Activated CD8-positive, alpha-beta memory T cell treated with anti-CD3 and anti-CD28 coated beads for 1 hour (primary cell): ENCODE measurements at regions not wholly inside any gene's neighbourhood (a gene's known extent, or its start where the extent isn't known, plus 50 kb on each side); places are given as distances from the start of the nearest gene placed in this dataset.

ENCODE experiments used
- DNase-seq, 2 donors: peaks; one replicate each; pipeline ENCODE4 v3.0.0-alpha.2; 2020; ENCODE audit warnings: low read depth in 1 of 2; ENCODE audit errors: extremely low read depth in 1 of 2

DNA sequence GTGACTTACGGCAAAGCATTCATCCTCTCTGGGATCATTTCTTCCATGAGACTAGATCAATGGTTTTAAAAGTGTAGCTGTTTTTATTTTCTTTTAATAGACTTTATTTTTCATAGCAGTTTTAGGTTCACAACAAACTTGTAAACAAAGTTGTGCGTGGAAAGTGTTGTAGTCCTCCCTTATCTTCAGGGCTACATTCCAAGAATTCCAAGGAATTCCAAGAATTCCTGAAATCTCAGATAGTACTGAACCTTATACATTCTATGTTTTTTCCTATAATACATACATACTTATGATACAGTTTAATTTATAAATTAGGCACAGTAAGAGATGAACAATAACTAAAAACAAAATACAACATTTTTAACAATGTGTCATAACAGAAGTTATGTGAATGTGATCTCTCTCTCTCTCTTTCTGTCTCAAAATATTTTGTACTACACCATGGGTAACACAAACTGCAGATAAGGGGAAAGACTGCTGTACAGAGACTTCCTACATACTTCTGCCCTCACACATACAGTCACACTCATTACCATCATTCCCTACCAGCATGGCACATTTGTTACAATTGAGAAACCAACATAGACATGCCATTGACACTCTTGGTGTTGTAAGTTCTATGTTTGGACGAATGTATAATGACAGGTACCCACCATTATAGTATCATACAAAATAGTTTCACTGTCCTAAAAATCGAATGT is 1933.2 kb upstream of the WWC1 start:
- DNase-seq = no peak

DNA sequence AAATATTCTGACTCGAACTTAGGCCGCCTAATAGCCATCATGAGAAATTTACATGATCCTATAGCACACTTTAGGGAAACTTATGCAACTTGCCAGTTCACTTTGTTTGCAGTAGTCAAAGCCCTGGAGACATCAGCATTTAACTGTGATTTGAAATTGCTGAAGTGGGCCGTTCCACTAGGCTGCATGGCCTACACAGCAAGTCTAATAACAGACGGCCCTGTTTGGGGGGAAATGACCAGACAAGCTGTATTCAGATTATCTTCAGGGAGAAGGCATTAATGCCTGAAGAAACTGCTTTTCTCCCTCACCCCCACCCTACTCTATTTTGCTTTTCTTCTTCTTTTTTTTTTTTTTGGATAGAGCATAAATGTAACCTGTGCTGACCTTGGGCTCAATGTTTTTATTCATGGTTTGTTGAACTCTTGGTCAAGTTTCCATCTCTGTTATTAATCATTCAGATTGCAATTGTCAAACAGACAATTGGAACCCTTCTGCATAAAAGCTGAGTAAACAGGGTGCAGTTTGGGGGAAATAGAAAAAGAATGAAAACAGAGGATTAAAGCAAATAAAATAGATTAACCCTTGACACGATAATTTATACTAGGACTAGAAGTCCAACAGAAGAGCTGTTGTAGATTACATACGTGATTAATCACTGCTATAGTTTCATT is 1928.2 kb upstream of the WWC1 start:
- DNase-seq = no peak

DNA sequence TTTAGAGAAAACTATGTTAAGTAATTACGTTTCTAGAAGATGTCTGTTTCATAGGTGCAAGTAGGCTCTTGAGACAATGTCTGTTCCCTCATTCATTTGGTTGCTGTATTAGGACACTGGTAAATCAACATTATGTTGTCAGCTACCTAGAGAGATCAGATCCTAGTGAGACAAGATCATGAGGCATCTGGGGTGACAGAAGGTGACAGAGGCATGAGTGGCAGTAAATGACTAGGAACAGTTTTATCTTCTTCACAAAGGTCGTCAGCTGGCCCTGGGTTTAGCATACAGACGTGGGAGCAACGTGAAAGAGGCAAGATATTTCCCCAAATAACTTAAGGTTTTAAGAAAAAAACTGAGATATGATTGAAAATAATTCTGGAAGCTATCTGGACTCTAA is 1926.3 kb upstream of the WWC1 start:
- DNase-seq = no peak

DNA sequence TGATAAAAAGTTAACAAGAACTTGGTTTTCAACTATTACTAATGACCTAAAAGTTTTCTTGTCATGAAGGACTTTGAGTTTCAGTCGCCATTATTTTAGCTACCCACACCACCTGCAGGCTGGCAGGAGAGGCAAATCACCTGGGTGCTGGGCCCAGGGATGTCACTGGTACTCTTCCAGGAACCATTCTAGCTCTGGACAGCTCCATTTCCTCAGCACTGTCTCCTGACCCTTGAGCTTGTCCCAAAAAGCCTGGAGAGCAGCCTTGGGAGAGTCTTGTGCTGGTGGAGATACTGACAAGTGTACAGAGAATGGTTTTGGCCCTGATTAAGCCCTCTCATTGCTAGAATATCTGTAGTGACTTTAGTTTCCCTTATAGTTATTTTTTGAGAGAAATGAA is 1924.1 kb upstream of the WWC1 start:
- DNase-seq = no peak

DNA sequence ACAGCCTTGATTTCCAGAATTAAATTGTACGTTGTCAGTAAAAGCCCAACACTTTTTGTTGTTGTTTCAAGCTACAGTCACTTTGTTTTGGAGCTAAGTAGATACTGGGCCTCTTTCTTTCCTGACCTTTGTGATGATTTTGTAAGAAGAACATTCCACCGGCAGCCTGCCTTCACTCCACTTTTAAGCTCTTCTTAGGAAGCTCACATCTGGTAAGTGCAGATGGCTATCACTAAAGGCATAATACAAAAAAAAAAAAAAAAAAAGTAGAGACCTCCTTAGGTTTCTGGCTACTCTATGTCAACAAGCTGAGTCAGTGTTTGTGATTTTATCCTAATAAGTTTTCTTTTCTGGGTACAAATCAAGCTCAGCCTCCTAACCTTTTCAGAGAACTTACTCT is 1922.1 kb upstream of the WWC1 start:
- DNase-seq = no peak

DNA sequence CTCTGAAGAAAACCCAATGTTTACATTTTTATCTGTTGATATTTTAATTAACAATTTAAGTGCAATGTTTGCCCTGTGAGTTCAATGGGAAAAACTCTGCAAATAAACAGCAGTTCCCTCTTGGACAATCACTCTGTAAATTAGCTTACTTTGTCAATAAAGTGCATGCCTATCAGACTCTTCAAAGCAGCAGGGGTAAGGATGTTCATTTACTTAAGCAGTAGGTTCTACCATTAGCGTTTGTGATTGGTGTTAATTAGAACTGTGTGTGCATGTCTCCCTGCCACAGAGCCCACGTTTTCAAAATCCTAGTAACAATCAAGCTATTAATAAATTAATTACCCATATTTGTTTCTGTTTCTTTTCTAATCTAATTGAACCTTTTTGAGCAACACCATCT is 1921.6 kb upstream of the WWC1 start:
- DNase-seq = no peak

DNA sequence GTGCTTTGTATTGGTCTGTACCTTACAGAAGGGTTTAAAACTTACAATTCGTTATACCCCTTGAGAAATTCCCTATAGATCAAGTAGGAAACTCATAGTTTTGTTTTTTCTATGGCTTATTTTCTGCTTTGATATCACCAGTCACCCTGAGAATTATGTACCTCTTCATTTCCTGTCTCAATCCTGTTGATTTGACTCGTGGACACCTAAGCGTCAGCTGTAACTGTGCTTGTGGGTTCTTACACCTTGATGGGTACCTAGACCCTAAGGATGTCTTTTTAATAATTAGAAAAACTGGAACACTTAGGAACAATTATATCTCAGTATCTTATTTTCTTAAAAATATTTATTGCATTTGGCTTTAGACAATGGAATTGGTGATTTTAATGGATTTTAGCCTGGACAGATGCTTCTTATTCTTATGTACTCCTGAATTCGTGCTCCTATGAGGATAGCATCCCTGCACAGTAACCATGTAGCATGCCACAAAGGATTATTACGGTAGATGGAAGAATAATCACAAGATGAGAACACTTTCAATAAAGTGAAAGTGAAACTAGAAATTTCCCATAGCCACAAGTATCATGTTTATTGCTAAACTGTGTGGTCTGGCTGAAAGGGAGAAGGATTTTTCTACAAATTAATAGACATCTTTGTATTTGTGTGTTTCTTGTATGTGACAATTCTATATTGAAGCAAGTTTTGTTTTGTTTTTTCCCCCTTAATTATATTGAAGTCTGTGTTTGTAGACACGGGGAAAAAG is 1920.3 kb upstream of the WWC1 start:
- DNase-seq = no peak

DNA sequence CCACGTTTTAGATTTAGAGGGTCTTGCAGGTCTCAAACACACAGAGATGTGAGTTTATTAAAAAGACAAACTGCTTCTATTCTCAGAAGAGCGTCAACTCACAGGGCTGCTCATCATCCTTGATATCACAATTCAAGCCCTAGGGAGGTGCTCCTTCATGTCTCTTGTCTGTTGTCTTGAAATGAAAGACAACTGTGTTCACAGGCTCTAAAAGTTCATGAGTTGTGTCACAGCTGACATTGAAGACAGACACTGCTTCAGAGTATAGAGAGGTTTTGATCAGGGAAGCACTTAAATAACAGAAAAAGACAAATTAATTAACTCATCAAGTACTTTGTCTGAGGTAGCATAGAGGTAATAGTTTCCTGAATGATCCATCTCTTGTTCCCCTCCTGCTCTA is 1917.6 kb upstream of the WWC1 start:
- DNase-seq = no peak

DNA sequence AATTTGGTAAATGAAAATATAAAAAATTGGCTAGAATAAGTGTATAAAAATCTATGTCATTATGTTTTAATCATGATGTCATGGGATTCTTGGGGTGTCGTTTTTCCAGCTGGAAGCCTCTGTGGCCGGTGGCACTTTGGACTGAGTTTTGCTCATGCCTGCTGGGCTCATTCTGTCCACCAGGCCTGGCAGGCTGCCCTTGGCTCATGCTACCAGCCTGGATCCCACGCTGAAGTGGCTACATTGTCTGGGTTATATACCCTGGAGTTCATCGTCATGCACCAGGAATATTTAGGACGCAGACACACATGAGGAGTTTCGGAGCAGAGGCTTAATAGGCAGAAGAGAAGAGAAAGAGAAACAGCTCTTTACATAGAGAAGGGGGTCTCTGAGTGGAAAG is 1913.7 kb upstream of the WWC1 start:
- no peak for DNase-seq

DNA sequence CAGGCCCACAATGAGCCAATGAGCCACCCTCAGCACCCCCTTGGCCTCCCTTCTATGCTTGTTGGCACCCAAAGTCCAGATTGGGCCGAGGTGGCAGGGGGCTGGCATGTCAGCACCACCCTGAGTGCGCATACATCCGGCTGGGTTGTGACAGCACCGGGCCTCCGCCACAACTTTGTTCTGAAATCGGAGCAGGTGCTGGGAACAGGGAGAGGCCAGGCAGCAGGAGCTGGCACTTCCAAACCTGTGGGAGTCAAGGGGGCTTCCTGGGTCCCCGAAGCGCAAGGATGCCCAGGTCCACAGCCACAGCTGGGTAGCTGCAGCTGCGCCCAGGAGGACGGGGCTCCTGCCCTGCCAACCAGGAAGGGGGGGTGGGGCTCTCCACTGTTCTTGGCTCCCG is 1911.9 kb upstream of the WWC1 start:
- no peak for DNase-seq

DNA sequence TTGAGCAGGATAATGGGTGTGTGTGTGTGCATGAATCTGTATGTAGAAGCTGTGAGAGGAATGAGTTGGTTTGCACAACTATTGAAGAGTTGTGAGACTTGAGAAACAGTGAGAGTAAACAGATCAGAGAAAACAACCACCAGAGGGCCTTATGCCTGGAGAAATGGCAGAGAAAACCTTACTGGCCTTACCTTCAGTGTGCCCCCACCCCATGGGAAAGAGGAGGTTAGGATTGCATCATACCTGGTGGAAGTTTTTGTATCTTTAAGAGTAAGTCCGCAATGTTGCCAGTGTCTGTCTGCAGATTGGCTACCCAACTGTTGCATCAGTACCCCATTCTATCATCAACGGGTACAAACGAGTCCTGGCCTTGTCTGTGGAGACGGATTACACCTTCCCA is 1909.4 kb upstream of the WWC1 start:
- DNase-seq = no peak

DNA sequence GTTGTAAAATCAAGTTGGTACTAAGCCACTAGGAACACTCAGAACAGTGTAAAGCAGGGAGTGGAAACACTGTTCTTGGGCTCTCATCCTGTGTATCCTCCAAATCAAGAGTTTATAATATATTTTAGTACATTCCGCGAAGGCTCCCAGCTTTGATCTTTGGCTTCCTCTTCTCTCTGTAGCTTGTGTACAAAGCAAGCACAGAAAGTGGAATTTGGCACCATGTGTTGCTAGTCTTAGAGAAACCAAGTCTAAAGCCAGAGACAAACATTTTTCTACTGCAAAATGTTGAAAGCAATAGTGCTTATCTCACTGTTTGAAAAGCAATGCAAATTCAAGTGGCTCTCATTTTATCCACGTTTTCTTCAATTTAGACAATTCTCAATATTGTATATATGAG is 1893.3 kb upstream of the WWC1 start:
- no peak for DNase-seq

DNA sequence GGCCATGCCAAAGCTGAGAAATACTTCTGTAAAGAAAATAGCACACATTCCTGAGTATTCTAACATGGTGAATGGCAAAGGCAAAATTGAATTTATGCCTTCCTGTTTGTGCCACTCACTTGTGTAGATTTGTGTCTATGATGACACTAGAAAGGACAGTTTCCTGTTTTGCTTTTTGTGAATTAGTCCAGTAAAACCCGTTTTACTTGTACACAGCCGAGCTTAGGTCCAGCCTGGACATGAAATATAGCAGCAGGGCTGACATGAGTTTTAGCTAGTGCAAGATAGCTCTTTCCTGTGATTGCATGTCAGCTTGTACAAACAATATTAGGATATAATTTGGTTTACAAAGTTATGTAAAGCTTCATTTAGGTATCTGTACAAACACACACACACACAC is 1891.7 kb upstream of the WWC1 start:
- DNase-seq = no peak

DNA sequence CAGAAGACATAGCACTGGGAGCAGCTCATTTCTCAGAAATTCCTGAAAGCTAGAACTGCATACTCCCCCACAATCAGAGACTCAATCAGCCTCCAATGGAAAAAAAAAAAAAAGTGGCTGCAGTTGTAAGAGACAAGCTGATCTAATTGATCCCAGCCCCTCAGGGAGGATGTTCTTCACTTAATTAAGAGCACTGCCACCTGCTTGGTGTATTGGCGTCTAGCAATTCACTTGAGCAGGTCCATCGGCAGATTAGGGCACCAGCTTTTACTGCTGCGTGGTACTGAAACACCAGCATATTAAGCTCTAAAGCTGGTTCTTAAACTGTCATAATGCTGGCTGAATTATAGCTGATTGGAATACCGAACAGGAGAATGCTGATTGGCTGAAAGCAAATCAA is 1890.1 kb upstream of the WWC1 start:
- no peak for DNase-seq

DNA sequence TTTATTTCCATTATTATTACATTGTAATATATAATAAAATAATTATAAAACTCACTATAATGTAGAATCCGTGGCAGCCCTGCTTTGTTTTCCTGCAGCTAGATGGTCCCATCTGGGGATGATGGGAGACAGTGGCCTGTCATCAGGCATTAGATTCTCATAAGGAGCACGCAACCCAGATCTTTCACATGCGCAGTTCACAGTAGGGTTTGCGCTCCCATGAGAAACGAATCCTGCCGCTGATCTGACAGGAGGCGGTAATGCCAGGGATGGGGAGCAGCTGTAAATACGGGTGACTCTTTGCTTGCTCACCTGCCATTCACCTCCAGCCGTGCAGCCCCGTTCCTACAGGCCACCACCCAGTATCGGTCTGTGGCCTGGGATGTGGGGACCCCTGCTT is 1879.3 kb upstream of the WWC1 start:
- no peak for DNase-seq

DNA sequence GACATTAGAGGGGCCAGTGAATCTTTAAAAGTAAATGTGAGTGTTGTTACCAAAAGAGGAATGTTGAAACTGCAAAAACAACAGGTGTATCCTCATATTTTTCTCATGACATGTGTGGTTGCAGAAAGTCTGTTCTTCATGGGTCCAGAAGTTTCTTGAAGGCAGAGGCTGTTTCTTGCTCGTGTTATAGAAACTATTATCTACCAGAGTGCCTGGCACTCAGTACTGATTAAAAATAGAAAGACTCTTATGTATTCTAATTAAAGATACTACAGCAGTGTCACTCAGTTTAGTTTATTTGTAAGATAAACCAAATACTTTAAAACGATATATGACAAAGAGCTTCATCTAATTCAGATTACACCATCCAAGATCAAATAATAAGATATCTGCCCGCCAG is 1864.2 kb upstream of the WWC1 start:
- no peak for DNase-seq

DNA sequence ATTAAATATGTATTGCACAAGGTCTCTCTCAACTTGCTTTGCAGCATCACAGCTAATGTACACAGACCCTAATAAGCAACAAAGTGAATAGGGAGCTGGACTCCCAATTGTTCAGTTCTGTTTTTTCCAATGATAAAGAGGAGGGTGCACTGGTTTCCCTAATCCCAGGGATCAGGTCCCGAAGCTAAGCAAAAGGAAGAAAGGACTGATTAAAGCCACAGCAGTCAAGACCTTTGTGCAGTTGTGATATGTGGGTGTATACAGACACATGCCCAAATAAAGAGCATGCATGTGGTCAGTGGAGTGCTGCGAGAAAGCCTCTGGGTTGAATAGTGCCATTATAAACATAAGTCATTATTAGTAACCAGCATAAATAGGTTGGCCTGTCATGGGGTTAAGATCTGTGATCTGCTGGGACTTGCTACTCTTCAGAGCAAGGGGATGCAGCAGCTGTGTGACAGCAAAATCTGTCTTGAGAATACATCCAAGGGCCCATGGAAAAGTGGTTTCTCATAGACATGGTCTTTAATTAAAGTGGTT is 1863.1 kb upstream of the WWC1 start:
- no peak for DNase-seq

DNA sequence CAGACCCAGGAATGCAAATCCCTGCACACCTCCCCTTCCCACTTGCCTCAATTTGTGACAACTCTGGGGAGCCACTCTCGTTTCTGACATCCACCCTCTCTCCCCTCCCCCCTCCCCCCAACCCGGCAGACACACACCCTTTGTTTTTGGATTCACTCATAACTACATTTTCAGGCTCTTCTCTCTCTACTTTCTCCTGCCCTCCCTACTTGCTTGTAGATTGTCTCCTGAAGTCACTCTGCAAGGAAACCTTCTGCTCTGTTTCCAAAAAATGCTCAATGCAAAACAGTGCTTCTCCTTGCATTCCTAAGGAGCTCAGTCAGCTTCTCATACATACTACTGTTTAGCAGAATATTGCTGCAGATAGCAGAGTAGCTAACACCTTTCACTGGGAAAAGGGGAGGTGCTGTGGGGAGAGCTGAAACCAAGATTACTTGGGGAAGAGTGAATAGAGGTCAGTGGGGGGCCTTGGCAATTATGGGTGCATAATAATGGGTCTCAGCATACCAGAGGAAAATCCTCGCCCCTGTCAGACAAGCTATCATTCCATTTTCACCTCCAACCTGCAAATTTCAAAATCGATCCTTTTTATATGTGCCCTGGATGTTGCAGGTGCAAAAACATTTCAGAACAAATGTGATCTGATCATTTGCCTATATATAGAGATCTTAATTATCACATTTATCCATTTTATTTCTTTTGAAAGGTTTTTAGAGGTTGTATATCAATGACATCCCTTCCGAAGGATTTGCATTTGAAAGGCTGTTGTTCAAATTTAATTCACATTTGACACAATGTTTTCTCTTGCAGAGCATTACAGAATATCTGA is 1860.7 kb upstream of the WWC1 start:
- DNase-seq = no peak

DNA sequence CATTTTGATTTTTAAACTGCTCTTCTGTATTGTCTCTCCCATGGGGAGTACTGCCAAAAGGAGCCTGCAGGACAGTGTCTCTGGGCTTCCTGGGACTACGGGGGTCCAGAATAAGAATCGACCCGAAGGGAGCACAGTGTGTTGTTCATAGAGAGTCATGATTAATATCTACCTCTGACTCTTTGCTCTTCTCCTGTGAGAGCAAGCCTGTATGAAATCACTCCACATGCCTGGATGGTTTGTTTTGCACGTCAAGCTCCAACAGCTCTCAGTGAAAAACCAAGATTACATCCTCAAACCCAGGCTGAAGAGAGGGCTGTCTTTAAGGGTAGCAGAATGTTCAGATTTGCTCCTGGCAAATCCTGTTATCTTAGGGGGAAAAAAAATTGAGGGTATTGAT is 1860.0 kb upstream of the WWC1 start:
- DNase-seq = no peak

DNA sequence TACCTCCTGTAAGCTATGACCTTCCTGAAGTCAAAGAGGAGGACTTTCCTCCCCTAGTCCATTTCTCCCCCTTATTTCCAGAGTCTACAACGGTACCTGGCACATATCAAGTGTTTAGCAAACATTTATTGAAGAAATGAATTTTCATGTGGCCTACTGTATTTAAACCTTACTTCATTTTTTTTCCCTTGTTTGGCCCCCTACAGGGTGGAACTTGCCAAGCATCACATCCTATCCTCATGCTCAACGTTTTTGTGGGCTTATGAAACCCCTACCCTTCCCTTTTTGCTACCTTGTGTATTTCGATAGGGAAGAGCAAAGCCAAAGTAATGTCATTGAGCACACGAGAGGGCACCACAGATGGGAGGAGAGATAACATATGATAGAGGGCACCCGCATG is 1857.8 kb upstream of the WWC1 start:
- DNase-seq = no peak

DNA sequence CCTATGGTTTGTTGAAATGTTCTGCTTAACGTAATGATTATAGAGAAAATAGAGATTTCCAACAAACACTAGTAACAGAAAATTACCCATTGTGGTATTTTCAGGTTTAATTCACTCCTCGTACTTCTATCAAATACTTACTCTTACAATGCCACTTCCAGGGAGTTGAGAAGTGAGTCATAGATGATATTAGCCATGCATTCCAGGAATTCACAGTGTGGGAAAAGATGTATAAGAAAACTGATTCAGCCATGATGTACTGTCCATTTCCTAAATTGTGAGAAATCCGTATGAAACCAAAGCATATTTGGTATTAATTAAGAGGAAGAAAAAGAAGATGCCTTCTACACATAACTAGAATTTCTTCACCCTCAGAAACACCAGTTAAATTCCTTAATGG is 1854.6 kb upstream of the WWC1 start:
- DNase-seq = no peak
